ENCODE measurements at regions not wholly inside any gene's neighbourhood (a gene's known extent, or its start where the extent isn't known, plus 50 kb on each side); places are given as distances from the start of the nearest gene placed in this dataset.

GRCh38 chr14:34103176-34103575 lies 152.3 kb upstream of the EGLN3 start:
- TF ChIP-seq GATA2 (IDR thresholded peaks at IDR 0.05; ENCODE audit: low read depth, low read length): no peak
- no peak for TF ChIP-seq GATA3 (IDR thresholded peaks at IDR 0.05; ENCODE audit: low read depth, low read length)

All from SH-SY5Y (cell line).